SK-N-SH treated with all-trans-retinoic acid at 6 μM for 48 hours (cell line): ENCODE measurements at regions not wholly inside any gene's neighbourhood (a gene's known extent, or its start where the extent isn't known, plus 50 kb on each side); places are given as distances from the start of the nearest gene placed in this dataset.

ENCODE experiments used
- ATAC-seq: fragments of 200-7000 bp; cut with Tn5 transposase; 3 replicates; pipeline ENCODE4 v1.9.1; 2020; ENCODE audit warnings: mild to moderate bottlenecking, moderate library complexity
- ARNTL ChIP-seq: fragments of 450-650 bp; formaldehyde crosslinking; IDR thresholded peaks from 2 replicates; pipeline ENCODE4 v1.5.0; 2020; ENCODE audit warnings: low read depth, mild to moderate bottlenecking, moderate library complexity, borderline replicate concordance
- BACH2 ChIP-seq: fragments of 250-450 bp; sonication (Bioruptor Pico); IDR thresholded peaks from 2 replicates; pipeline ENCODE4 v1.9.0; 2021; ENCODE audit warnings: mild to moderate bottlenecking, borderline replicate concordance
- CSDC2 ChIP-seq: fragments of 250-450 bp; sonication (Bioruptor Pico); IDR thresholded peaks from 2 replicates; pipeline ENCODE4 v1.5.0; 2020; ENCODE audit warnings: mild to moderate bottlenecking, moderate library complexity
- ESRRG ChIP-seq: fragments of 250-450 bp; sonication (Bioruptor Pico); IDR thresholded peaks from 2 replicates; pipeline ENCODE4 v1.6.1; 2021; ENCODE audit warnings: mild to moderate bottlenecking
- ISL1 ChIP-seq: fragments of 250-450 bp; sonication (Bioruptor Pico); IDR thresholded peaks from 2 replicates; pipeline ENCODE4 v2.1.2; 2022; ENCODE audit warnings: mild to moderate bottlenecking, moderate library complexity
- OSR1 ChIP-seq: fragments of 250-450 bp; sonication (Bioruptor Pico); IDR thresholded peaks from 2 replicates; pipeline ENCODE4 v1.8.0; 2022; ENCODE audit warnings: moderate library complexity, mild to moderate bottlenecking, inconsistent platforms
- PATZ1 ChIP-seq: fragments of 250-450 bp; sonication (Bioruptor Pico); IDR thresholded peaks from 2 replicates; pipeline ENCODE4 v1.8.0; 2020; ENCODE audit warnings: mild to moderate bottlenecking, moderate library complexity, borderline replicate concordance
- PPARA ChIP-seq: fragments of 250-450 bp; sonication (Bioruptor Pico); IDR thresholded peaks from 2 replicates; pipeline ENCODE4 v1.5.0; 2020; ENCODE audit warnings: mild to moderate bottlenecking, borderline replicate concordance
- RARB ChIP-seq: fragments of 250-450 bp; sonication (Bioruptor Pico); IDR thresholded peaks from 2 replicates; pipeline ENCODE4 v1.8.0; 2021; ENCODE audit warnings: mild to moderate bottlenecking, moderate library complexity
- SNAI2 ChIP-seq: fragments of 250-450 bp; sonication (Bioruptor Pico); IDR thresholded peaks from 2 replicates; pipeline ENCODE4 v1.5.0; 2020; ENCODE audit warnings: mild to moderate bottlenecking, moderate library complexity
- TCF4 ChIP-seq: fragments of 250-450 bp; sonication (Bioruptor Pico); IDR thresholded peaks from 2 replicates; pipeline ENCODE4 v1.8.0; 2021; ENCODE audit warnings: mild to moderate bottlenecking, moderate library complexity, borderline replicate concordance
- TOX ChIP-seq: fragments of 250-450 bp; sonication (Bioruptor Pico); IDR thresholded peaks from 2 replicates; pipeline ENCODE4 v1.8.0; 2021; ENCODE audit warnings: mild to moderate bottlenecking, moderate library complexity, borderline replicate concordance
- ZC3H10 ChIP-seq: fragments of 250-450 bp; sonication (Bioruptor Pico); IDR thresholded peaks from 2 replicates; pipeline ENCODE4 v1.5.1; 2021; ENCODE audit warnings: mild to moderate bottlenecking, moderate library complexity
- ZFP3 ChIP-seq: fragments of 250-450 bp; sonication (Bioruptor Pico); IDR thresholded peaks from 2 replicates; pipeline ENCODE4 v1.5.0; 2020; ENCODE audit warnings: mild to moderate bottlenecking, moderate library complexity
- ZFP30 ChIP-seq: fragments of 450-650 bp; formaldehyde crosslinking; IDR thresholded peaks from 2 replicates; pipeline ENCODE4 v1.5.0; 2022; ENCODE audit warnings: mild to moderate bottlenecking, moderate library complexity
- ZNF565 ChIP-seq: fragments of 450-650 bp; formaldehyde crosslinking; conservative IDR thresholded peaks from 2 replicates; pipeline ENCODE4 v1.5.0; 2020; ENCODE audit warnings: low read depth, mild to moderate bottlenecking, moderate library complexity
- TF ChIP-seq, protein P1 (sequence below): fragments of 250-450 bp; sonication (Bioruptor Pico); IDR thresholded peaks from 2 replicates; pipeline ENCODE4 v1.5.1; 2021; ENCODE audit warnings: mild to moderate bottlenecking, moderate library complexity
- TF ChIP-seq, protein P2 (sequence below): fragments of 250-450 bp; sonication (Bioruptor Pico); IDR thresholded peaks from 2 replicates; pipeline ENCODE4 v1.8.0; 2021; ENCODE audit warnings: low read depth, mild to moderate bottlenecking, moderate library complexity, borderline replicate concordance
- TF ChIP-seq, protein P3 (sequence below): fragments of 250-450 bp; sonication (Bioruptor Pico); IDR thresholded peaks from 2 replicates; pipeline ENCODE4 v1.5.1; 2020; ENCODE audit warnings: low read depth, mild to moderate bottlenecking, moderate library complexity

DNA sequence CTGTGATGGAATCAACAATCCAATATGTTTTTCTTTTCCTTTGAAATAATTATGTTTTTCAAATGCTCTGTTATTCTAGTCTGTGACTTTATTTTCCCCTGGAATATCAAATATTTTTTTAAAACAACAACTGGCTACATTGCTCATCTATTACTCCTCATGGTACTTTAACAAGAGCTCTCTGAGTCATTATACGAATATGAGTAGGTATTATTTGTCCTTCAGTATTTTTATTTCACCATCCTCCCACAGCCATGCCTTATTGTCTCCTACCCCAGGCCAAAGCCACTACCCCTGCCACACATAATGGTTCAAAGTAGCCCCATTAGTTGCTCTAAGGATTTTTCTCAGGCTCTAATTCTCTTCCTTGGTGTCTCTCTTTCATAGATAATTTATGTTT, 1572.3 kb downstream of the CDH8 start:
- no peak for ATAC-seq
- TF ChIP-seq ZFP3 (no peak), SNAI2 (CRISPR knock-in tag) (no peak), TCF4 (no peak), ZNF565 (CRISPR knock-in tag) (no peak), ZC3H10 (CRISPR knock-in tag) (no peak), PPARA (CRISPR knock-in tag) (no peak), RARB (CRISPR knock-in tag) (no peak), TOX (CRISPR knock-in tag) (no peak), PATZ1 (no peak), OSR1 (no peak), BACH2 (CRISPR knock-in tag) (no peak), ESRRG (CRISPR knock-in tag) (no peak)
- TF ChIP-seq, protein P1, sequence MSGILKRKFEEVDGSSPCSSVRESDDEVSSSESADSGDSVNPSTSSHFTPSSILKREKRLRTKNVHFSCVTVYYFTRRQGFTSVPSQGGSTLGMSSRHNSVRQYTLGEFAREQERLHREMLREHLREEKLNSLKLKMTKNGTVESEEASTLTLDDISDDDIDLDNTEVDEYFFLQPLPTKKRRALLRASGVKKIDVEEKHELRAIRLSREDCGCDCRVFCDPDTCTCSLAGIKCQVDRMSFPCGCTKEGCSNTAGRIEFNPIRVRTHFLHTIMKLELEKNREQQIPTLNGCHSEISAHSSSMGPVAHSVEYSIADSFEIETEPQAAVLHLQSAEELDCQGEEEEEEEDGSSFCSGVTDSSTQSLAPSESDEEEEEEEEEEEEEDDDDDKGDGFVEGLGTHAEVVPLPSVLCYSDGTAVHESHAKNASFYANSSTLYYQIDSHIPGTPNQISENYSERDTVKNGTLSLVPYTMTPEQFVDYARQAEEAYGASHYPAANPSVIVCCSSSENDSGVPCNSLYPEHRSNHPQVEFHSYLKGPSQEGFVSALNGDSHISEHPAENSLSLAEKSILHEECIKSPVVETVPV (CRISPR knock-in tag) = no peak

DNA sequence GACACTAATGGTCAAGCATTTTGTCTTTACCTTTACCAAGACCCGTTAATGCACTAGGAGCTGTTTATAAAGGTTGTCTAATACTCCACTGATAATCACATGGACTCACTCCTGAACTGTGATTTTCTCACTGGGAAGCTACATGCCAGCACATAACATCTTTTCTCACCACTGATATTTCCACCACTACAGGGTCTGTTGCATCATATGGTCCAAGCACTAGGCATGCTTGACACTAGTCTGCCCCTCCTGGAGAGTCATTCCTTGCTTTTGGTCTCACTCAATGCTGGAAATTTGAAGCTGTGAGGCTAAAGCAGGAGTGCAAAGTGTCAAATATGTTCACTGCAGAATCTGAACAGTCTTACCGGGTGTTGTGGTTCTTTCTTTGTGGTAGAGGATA, 1576.8 kb downstream of the CDH8 start:
- no peak for ATAC-seq

DNA sequence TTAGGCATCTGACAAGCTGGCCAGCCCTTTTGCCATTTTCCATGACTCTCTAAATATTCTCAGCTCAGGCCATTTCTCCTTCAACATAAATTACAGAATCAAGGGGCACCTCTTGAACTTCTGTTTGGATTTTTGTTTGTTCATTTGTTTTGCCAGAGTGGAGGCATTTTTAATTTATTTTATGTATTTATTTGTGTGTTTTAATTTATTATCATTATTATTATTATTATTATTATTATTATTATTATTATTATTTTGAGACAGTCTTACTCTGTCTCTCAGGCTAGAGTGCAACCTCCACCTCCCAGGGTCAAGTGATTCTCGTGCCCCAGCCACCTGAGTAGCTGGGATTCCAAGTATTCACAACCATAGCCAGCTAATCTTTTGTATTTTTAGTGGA, 1578.0 kb downstream of the CDH8 start:
- no peak for TF ChIP-seq PATZ1
- TF ChIP-seq ZFP30 = no peak
- no peak for TF ChIP-seq ZC3H10 (CRISPR knock-in tag)
- no peak for TF ChIP-seq SNAI2 (CRISPR knock-in tag)
- TF ChIP-seq, protein P1 (CRISPR knock-in tag) = no peak
- TF ChIP-seq ESRRG (CRISPR knock-in tag) = no peak
- TF ChIP-seq OSR1 = no peak
- TF ChIP-seq, protein P2, sequence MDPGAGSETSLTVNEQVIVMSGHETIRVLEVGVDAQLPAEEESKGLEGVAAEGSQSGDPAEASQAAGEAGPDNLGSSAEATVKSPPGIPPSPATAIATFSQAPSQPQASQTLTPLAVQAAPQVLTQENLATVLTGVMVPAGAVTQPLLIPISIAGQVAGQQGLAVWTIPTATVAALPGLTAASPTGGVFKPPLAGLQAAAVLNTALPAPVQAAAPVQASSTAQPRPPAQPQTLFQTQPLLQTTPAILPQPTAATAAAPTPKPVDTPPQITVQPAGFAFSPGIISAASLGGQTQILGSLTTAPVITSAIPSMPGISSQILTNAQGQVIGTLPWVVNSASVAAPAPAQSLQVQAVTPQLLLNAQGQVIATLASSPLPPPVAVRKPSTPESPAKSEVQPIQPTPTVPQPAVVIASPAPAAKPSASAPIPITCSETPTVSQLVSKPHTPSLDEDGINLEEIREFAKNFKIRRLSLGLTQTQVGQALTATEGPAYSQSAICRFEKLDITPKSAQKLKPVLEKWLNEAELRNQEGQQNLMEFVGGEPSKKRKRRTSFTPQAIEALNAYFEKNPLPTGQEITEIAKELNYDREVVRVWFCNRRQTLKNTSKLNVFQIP (CRISPR knock-in tag) = no peak
- no peak for TF ChIP-seq CSDC2 (CRISPR knock-in tag)
- no peak for TF ChIP-seq TOX (CRISPR knock-in tag)
- no peak for TF ChIP-seq ZNF565 (CRISPR knock-in tag)

More for the DNA sequence above, 1576.8 kb downstream of the CDH8 start:
- TF ChIP-seq, protein P2 (CRISPR knock-in tag) = no peak
- TF ChIP-seq ZC3H10 (CRISPR knock-in tag) = no peak
- TF ChIP-seq, all 23 proteins: peak for 0

GRCh38 chr16:60452646-60453045, 1583.6 kb downstream of the CDH8 start:
- no peak for ATAC-seq
- TF ChIP-seq ZFP30 = no peak
- no peak for TF ChIP-seq ARNTL (CRISPR knock-in tag)
- TF ChIP-seq ISL1 (CRISPR knock-in tag) = no peak
- TF ChIP-seq, protein P2 (CRISPR knock-in tag) = no peak
- no peak for TF ChIP-seq ZC3H10 (CRISPR knock-in tag)
- TF ChIP-seq TCF4 = no peak
- no peak for TF ChIP-seq TOX (CRISPR knock-in tag)
- no peak for TF ChIP-seq RARB (CRISPR knock-in tag)
- TF ChIP-seq, protein P3, sequence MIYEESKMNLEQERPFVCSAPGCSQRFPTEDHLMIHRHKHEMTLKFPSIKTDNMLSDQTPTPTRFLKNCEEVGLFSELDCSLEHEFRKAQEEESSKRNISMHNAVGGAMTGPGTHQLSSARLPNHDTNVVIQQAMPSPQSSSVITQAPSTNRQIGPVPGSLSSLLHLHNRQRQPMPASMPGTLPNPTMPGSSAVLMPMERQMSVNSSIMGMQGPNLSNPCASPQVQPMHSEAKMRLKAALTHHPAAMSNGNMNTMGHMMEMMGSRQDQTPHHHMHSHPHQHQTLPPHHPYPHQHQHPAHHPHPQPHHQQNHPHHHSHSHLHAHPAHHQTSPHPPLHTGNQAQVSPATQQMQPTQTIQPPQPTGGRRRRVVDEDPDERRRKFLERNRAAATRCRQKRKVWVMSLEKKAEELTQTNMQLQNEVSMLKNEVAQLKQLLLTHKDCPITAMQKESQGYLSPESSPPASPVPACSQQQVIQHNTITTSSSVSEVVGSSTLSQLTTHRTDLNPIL (CRISPR knock-in tag) = no peak
- no peak for TF ChIP-seq ZFP3
- TF ChIP-seq SNAI2 (CRISPR knock-in tag) = no peak
- no peak for TF ChIP-seq PPARA (CRISPR knock-in tag)
- TF ChIP-seq BACH2 (CRISPR knock-in tag) = no peak

More for the DNA sequence above, 1578.0 kb downstream of the CDH8 start:
- ATAC-seq = no peak
